Gastroesophageal sphincter (tissue), 3 donors: ENCODE measurements at regions not wholly inside any gene's neighbourhood (a gene's known extent, or its start where the extent isn't known, plus 50 kb on each side); places are given as distances from the start of the nearest gene placed in this dataset.

Experiments used
- CTCF ChIP-seq, 4 experiments: fragments of 200-600 bp in 2 of 4; fragments of 450-650 bp in 2 of 4; sonication (generic) in 1 of 4; IDR thresholded peaks; one replicate each; pipeline ENCODE4 v1.5.1; 2017 to 2019; ENCODE audit warnings: antibody characterized with exemption in 4 of 4, mild to moderate bottlenecking in 2 of 4, moderate library complexity in 2 of 4
- POLR2A ChIP-seq, 2 donors: fragments of 450-650 bp; IDR thresholded peaks; one replicate each; pipeline ENCODE4 v1.6.1; 2017; ENCODE audit warnings: antibody characterized with exemption in 2 of 2, mild to moderate bottlenecking in 2 of 2, moderate library complexity in 1 of 2
- POLR2AphosphoS5 ChIP-seq: sonication (generic); formaldehyde crosslinking; IDR thresholded peaks from one replicate; pipeline ENCODE4 v1.6.1; 2017; ENCODE audit warnings: antibody characterized with exemption

DNA sequence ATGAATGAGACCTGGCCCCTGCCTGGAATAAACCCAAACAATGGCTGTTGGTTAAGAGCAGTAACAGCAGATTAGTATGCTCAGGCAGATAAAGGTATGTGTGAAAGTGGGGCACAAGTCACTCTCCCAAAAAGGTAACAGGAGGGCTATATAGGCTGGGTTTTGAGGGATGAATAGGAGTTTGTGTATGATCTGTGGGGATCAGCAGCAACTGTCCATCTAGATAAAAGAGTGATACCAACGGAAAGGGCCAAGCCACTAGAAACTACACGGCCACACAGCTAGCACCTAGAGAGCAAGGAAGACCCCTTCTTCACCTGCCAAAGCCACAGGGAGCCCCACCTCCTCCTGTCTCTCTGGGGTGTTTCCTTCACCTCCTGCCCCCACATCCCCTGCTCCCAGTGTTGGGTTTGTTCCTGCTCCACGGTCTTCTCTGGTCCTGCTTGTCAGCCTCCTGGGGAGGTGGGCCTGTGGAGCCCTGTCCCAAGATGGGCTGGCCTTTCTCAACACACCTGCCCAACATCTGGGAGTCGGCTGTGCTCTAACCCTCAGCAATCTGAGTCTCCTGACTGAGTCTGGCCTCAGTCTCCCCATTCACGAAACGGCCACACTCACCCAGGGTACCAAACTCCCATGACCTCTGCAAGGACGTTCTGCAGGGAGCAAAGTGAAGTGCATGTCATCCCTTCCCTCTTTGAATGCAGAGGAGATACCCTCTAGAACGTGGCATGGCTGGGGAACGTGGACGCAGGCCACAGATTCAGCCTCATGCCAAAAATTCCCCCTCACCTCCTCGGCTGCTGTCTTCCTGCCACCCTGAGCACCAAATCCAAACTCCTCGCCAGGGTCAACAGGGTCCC is 108.2 kb downstream of the NCOR2 start:
- TF ChIP-seq CTCF (IDR thresholded peaks at IDR 0.05) (no peak), POLR2AphosphoS5 (no peak), POLR2A (IDR thresholded peaks at IDR 0.05) (no peak)
